Stomach (tissue), 8 donors: ENCODE measurements at regions not wholly inside any gene's neighbourhood (a gene's known extent, or its start where the extent isn't known, plus 50 kb on each side); places are given as distances from the start of the nearest gene placed in this dataset.
"Not testable (repeated sequence)": the region's sequence is repeated elsewhere in the genome, so short reads cannot be mapped to it uniquely, and the experiment has no call there.

Source experiments
- DNase-seq, 2 donors: peaks; one replicate each; pipeline versions ENCODE4 v3.0.0 to v3.0.0-alpha.2; 2013 to 2019
- H3K27ac ChIP-seq, 5 donors: fragments of 200-600 bp in 4 of 5; sonication (generic) in 4 of 5; one replicate each; pipeline ENCODE4 v1.5.1; 2013 to 2019; ENCODE audit warnings: mild to moderate bottlenecking in 1 of 5, moderate library complexity in 1 of 5
- H3K27me3 ChIP-seq, 3 donors: fragments of 200-600 bp; sonication (generic); one replicate each; pipeline ENCODE4 v1.5.1; 2017 to 2019; ENCODE audit warnings: mixed run types in 1 of 3
- H3K36me3 ChIP-seq, 4 donors: fragments of 200-600 bp; sonication (generic); 1 replicate in 3 of 4; 2 replicates in 1 of 4; pipeline ENCODE4 v1.5.1; 2016 to 2019
- H3K4me1 ChIP-seq, 4 donors: fragments of 200-600 bp; sonication (generic); one replicate each; pipeline ENCODE4 v1.5.1; 2016 to 2019
- H3K4me3 ChIP-seq, 4 donors: fragments of 200-600 bp; sonication (generic) in 3 of 4; one replicate each; pipeline ENCODE4 v1.5.1; 2016 to 2019; ENCODE audit warnings: mild to moderate bottlenecking in 1 of 4
- H3K9me3 ChIP-seq, 4 donors: fragments of 200-600 bp; sonication (generic); one replicate each; pipeline ENCODE4 v1.5.1; 2016 to 2019
- EP300 ChIP-seq: sonication (generic); formaldehyde crosslinking; IDR thresholded peaks from one replicate; pipeline ENCODE4 v1.6.1; 2017; ENCODE audit warnings: antibody characterized with exemption
- POLR2A ChIP-seq, 4 donors: fragments of 450-650 bp; IDR thresholded peaks; one replicate each; pipeline ENCODE4 v1.6.1; 2016; ENCODE audit warnings: antibody characterized with exemption in 4 of 4, control low read depth in 2 of 4, mild to moderate bottlenecking in 1 of 4, moderate library complexity in 1 of 4
- POLR2AphosphoS5 ChIP-seq, 3 donors: sonication (generic); formaldehyde crosslinking; IDR thresholded peaks; one replicate each; pipeline ENCODE4 v1.6.1; 2016; ENCODE audit warnings: antibody characterized with exemption in 3 of 3
- WGBS, 5 donors: extraction: QIAGEN DNeasy Blood & Tissue Kit in 3 of 5; methylation state at CpG; one replicate each; pipeline versions ENCODE4 v1.1.5 to v1.1.7; 2013 to 2018; 5-methylcytosine and 5-hydroxymethylcytosine counted together
- intact Hi-C: fragments of 100-400 bp; cut with DNase I; formaldehyde crosslinking; loops from one replicate; pipeline ENCODE4 v1.15.1; 2023; ENCODE audit warnings: low total_unique reads
- TF ChIP-seq, protein P1 (sequence below), 7 experiments: fragments of 450-650 bp in 4 of 7; fragments of 200-600 bp in 3 of 7; sonication (generic) in 3 of 7; IDR thresholded peaks; one replicate each; pipeline ENCODE4 v1.5.1; 2016 to 2019; ENCODE audit warnings: antibody characterized with exemption in 7 of 7, control low read depth in 2 of 7, mild to moderate bottlenecking in 1 of 7
- donor health status: healthy with polysubstance abuse.
- donor health status: Bipolar disorder and iron deficiency.
- donor health status: healthy.

GRCh38 chr2:16053437-16054257 is 113.3 kb downstream of the MYCN start:
- H3K27ac ChIP-seq: no peak overlapping the region
- no peaks in the 10 kb centered on the region for H3K27me3 ChIP-seq
- no peak for TF ChIP-seq POLR2A (IDR thresholded peaks at IDR 0.05)
- TF ChIP-seq, protein P1, sequence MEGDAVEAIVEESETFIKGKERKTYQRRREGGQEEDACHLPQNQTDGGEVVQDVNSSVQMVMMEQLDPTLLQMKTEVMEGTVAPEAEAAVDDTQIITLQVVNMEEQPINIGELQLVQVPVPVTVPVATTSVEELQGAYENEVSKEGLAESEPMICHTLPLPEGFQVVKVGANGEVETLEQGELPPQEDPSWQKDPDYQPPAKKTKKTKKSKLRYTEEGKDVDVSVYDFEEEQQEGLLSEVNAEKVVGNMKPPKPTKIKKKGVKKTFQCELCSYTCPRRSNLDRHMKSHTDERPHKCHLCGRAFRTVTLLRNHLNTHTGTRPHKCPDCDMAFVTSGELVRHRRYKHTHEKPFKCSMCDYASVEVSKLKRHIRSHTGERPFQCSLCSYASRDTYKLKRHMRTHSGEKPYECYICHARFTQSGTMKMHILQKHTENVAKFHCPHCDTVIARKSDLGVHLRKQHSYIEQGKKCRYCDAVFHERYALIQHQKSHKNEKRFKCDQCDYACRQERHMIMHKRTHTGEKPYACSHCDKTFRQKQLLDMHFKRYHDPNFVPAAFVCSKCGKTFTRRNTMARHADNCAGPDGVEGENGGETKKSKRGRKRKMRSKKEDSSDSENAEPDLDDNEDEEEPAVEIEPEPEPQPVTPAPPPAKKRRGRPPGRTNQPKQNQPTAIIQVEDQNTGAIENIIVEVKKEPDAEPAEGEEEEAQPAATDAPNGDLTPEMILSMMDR (IDR thresholded peaks at IDR 0.05): no peak
- no peak for TF ChIP-seq POLR2AphosphoS5 (IDR thresholded peaks at IDR 0.05)
- TF ChIP-seq EP300: no peak
- no peaks in the 10 kb centered on the region for H3K36me3 ChIP-seq
- intact Hi-C loops: no loop called here
- H3K9me3 ChIP-seq: no peaks in the 10 kb centered on the region
- DNase-seq: no peak
- no peak overlapping the region for H3K4me3 ChIP-seq
- WGBS, 5 donors: 83 to 94% (median 88%) methylated on average over 7 of the region's 7 CpGs
- H3K4me1 ChIP-seq: no peaks in the 10 kb centered on the region

- H3K27ac ChIP-seq, H3K36me3 ChIP-seq, DNase-seq, H3K4me1 ChIP-seq, H3K27me3 ChIP-seq, intact Hi-C loops, H3K9me3 ChIP-seq, H3K4me3 ChIP-seq: not testable (repeated sequence)
- WGBS, 5 donors: 64 to 82% (median 77%) methylated on average over 6 of the region's 6 CpGs
Measured at GRCh38 chr2:16052571-16053052, 112.3 kb downstream of the MYCN start.

- WGBS, 5 donors: 88 to 95% (median 90%) methylated on average over 6 of the region's 6 CpGs
- no peak for DNase-seq
- Histone ChIP-seq H3K4me1 (no peaks in the 10 kb centered on the region), H3K9me3 (no peaks in the 10 kb centered on the region), H3K27me3 (no peaks in the 10 kb centered on the region), H3K36me3 (no peaks in the 10 kb centered on the region), H3K4me3 (no peak overlapping the region), H3K27ac (no peak overlapping the region)
- no peak for TF ChIP-seq EP300
- TF ChIP-seq, protein P1 (IDR thresholded peaks at IDR 0.05): no peak
- no peak for TF ChIP-seq POLR2A (IDR thresholded peaks at IDR 0.05)
- TF ChIP-seq POLR2AphosphoS5 (IDR thresholded peaks at IDR 0.05): no peak
- intact Hi-C loops: no loop called here
Measured at GRCh38 chr2:16051841-16052564, 111.7 kb downstream of the MYCN start.

DNA sequence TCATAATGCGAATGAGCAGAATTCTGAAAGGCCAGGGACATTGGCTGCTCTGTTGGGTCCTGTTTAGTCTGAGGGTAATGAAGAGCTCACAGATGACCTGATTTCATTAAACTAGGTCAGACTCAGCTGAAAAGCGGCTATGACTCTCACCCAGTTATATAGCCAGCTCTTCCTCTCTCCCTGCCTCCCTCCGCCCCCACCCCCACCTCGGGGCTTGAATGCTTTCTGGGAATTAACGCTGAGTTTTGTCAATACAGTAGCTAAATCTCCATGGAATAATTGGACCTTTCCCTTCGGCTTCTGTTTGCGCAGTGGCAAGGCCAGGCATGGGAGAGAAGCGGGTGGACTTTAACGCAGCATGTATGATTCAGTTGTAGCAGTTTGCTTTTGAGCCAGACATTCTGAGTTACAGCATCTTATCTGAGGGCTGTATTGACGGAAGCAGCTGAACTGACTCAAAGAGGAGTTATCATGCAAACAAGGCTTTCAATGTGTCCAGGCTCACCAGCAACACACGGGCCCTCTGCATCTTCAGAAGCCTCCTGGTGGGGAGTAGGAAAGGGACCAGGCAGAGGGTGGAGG is 110.6 kb downstream of the MYCN start:
- Histone ChIP-seq H3K4me1 (no peaks in the 10 kb centered on the region), H3K4me3 (no peak overlapping the region), H3K27me3 (no peaks in the 10 kb centered on the region), H3K9me3 (no peaks in the 10 kb centered on the region), H3K27ac (no peak overlapping the region), H3K36me3 (no peaks in the 10 kb centered on the region)
- WGBS, 5 donors: 55 to 68% (median 62%) methylated on average over 11 of the region's 11 CpGs
- intact Hi-C loops: no loop called here
- TF ChIP-seq EP300: no peak
- TF ChIP-seq POLR2AphosphoS5 (IDR thresholded peaks at IDR 0.05): no peak
- TF ChIP-seq, protein P1 (IDR thresholded peaks at IDR 0.05): no peak
- TF ChIP-seq POLR2A (IDR thresholded peaks at IDR 0.05): no peak
- DNase-seq: peak in 1 of 2 donors; percentile 42
